Cerebellar nuclear complex (tissue), 1 donor: ENCODE measurements at regions not wholly inside any gene's neighbourhood (a gene's known extent, or its start where the extent isn't known, plus 50 kb on each side); places are given as distances from the start of the nearest gene placed in this dataset.
"Not testable (repeated sequence)": the region's sequence is repeated elsewhere in the genome, so short reads cannot be mapped to it uniquely, and the experiment has no call there.

Experiments
- DNase-seq, 2 experiments: peaks; one replicate each; lab custom pipeline; 2025; lab: John Stamatoyannopoulos, UW

- not testable (repeated sequence) for DNase-seq
Observed at GRCh38 chr4:123026015-123026414, 103.6 kb upstream of the NUDT6 start.

- no peak for DNase-seq
Observed at GRCh38 chr4:123031664-123032063, 109.3 kb upstream of the NUDT6 start.

DNA sequence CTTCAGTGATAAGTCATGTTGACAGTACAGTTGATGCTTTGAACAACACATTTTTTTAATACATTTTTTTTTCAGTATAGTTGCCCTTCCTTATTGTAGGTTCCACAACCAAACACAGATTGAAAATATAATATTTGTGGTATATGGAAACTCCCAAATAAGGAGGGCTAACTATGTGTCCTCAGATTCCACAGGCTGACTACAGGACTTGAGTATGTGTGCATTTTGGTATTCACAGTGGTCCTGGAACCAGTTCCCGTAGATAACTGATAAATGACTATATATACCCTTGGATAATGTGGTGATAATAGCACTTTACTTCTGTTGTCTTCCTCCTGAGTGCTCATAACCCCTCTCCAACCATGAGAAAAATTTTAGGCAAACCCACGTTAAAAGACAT, 111.6 kb upstream of the NUDT6 start:
- no peak for DNase-seq

DNA sequence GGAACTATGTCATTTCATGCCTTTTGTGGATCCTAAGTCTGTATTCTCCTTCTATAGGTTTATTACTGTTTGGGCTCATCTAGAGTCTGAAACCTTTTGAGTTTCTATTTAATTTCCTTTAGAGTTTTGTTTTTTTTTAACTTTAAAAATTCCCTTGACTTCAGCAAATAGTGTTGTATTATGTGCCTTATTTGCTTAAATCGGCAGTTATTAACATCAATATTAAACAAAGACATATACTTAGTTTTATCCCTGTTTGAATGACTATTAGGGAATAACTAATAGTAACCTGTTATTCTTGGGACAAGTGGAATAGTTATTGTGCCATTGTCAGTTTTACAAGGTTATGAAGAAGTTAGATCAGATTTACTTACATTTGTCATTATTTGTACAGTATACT, 112.8 kb upstream of the NUDT6 start:
- no peak for DNase-seq

DNA sequence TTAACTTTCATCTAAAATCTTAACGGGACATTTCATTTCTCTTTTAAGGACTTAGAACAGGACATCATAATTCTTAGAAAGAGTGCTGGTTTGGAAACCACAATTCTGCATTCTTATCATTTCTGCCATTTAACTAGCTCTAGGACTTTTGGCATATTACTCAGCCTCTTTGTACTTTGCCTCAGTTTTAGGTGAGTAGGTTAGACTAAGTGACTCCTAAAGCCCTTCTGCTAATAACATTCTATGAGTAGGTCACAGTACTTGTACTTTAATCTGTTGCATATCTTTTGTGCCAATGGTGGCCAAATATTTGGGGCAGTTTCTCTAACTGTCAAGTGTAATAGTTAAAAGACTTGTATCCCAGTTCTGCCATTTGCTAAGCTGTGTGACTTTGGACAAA, 115.4 kb upstream of the NUDT6 start:
- DNase-seq = no peak

DNA sequence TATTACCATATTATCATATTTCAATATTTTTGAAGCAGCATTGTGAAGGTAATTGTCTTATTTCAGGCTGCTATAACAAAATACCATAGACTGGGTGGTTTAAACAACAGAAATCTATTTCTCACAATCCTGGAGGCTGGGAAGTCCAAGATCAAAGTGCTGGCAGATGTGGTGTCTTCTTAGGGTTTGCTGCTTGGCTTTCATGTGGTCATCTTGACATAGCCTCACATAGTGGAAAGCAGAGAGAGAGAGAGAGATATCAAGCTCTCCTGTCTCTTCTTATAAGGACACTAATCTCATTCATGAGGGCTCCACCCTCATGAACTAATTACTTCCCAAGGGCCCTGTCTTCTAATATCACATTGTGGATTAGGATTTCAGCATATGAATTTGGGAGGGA, 119.7 kb upstream of the NUDT6 start:
- no peak for DNase-seq

DNA sequence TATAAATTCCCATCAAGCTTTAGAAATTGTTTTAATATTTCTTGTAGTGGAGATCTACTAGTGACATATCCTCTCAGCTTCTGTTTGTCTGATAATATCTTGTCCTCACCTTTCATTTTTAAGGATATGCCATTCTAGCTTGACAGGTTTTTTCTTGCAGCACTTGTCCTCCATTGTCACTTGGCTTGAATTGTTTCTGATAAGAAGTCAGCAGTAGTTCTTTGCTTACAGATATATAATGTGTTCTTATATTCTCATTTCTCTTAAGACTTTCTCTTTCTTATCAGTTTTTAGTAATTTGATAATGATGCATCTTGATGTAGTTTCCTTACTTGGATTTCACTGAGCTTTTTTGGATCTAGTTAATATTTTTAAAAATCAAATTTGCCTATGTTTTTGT, 120.6 kb upstream of the NUDT6 start:
- DNase-seq = no peak

DNA sequence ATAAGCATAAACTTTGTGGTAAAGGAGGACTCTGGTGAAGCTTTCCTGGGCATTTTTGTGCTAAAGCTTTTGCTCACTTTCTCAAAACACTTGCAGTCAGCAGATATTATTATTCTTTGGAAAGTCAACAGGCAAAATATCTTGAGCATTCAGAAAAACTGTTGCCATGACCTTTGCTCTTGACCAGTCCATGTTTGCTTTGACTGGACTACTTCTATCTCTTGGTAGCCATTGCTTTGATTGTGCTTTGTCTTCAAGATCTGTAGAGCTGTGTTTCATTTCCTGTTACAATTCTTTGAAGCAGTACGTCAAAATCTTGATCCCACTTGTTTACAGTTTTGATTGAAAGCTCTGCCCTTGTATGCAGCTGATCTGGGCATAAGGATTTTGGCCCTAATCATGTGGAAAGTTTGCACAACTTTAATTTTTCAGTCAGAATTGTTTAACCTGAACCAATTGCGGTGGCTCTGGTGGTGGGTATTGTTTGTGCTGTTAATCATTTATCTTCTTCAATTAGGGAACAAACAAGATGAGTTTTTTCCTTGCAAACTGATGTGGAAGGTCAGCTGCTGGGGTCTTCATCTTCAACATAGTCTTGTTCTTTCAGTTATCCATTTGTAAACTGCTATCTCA, 121.5 kb upstream of the NUDT6 start:
- no peak for DNase-seq

- no peak for DNase-seq
Observed at GRCh38 chr4:123046096-123046495, 123.7 kb upstream of the NUDT6 start.

- DNase-seq = no peak
Observed at GRCh38 chr4:123050018-123050417, 127.6 kb upstream of the NUDT6 start.

- no peak for DNase-seq
Observed at GRCh38 chr4:123052007-123052406, 129.6 kb upstream of the NUDT6 start.

GRCh38 chr4:123055943-123056342, 133.5 kb upstream of the NUDT6 start:
- DNase-seq = no peak

DNA sequence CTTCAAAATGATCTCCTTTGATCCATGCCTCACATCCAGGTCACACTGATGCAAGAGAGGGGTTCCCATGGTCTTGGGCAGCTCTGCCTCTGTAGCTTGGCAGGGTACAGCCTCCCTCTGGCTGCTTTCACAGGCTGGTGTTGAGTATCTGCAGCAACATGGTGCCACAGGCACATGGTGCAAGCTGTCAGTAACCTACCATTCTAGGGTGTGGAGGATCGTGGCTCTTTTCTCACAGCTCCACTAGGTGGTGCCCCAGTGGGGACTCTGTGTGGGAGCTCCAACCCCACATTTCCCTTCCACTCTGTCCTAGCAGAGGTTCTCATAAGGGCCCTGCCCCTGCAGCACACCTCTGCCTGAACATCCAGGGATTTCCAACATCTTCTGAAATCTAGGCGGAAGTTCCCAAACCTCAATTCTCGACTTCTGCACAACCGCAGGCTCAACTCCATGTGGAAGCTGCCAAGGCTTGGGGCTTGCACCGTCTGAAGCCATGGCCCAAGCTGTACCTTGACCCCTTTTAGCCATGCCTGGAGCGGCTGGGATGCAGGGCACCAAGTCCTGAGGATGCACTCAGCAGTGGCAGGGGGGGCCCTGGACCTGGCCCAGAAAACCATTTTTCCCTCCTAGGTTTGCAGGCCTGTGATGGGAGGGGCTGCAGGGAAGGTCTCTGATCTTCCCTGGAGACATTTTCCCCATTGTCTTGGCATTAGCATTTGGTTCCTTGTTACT, 137.8 kb upstream of the NUDT6 start:
- DNase-seq = no peak

DNA sequence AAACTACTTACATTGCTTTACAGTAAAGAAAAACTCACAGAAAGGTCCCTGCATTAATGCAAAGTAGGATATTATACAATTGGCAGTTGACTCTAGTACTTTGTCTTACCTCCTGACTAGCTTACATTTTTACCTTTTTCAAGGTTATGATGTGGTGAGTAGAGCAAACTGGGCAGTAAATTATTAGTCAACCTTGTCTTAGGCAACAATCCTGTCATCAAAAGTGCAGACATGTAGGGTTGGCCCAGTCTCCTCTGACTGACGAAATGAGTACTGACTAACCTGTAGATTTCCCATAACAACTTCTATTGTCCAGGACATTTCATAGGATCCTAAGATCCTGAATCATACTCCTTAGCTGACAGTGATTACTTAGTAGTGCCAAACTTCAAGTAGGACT, 142.0 kb upstream of the NUDT6 start:
- no peak for DNase-seq

DNA sequence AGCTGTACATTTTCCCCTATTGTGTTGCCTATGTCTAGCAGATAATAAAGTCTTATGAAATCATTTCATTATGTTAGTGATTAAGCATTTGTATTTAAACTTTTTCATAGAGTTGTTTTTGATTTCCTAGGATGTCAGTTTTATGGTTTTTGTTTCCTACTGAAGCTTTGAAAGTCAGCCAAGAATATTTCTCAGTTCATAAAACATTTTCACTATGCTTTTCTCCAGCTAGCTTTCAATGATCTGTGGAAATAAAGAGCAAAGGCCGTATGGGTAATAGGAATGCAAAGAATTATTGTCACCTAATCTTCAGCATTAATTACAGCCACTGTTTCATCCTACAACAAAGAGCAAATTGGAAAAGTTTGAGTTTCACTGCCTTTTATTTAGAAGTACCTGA, 145.7 kb upstream of the NUDT6 start:
- no peak for DNase-seq

- no peak for DNase-seq
Observed at GRCh38 chr4:123072060-123072459, 149.7 kb upstream of the NUDT6 start.

- no peak for DNase-seq
Observed at GRCh38 chr4:123073650-123074049, 151.3 kb upstream of the NUDT6 start.

- no peak for DNase-seq
Observed at GRCh38 chr4:123077330-123077729, 154.9 kb upstream of the NUDT6 start.

- no peak for DNase-seq
Observed at GRCh38 chr4:123081971-123082370, 159.6 kb upstream of the NUDT6 start.

DNA sequence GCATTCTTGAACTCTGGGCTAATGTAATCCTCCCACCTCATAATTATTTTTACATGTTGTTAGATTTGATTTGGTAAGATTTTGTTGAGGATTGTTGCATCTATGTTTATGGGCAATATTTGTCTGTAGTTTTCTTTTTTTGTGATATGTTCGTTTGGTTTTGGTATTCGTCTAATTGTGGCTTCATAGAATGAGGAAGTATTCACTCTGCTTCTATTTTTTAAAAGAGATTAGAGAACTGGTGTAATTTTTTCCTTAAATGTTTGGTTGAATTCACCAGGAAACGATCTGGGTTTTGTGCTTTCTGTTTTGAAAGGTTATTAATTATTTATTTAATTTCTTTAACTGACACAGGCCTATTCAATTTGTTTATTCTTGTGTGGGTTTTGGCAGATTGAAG, 161.2 kb upstream of the NUDT6 start:
- DNase-seq = no peak

DNA sequence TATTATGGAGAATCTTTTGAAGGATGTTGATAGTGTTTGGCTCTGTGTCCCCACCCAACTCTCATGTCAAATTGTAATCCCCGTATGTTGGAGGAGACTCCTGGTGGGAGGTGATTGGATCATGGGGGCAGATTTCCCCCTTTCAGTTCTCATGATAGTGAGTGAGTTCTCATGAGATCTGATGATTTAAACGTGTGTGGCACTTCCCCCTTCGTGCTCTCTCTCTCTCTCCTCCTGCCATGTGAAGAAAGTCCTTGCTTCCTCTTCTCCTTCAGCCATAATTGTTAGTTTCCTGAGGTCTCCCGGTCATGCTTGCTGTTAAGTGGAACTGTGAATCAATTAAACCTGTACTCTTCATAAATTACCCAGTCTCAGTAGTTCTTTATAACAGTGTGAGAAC, 166.1 kb upstream of the NUDT6 start:
- DNase-seq = no peak

- DNase-seq = no peak
Observed at GRCh38 chr4:123090886-123091285, 168.5 kb upstream of the NUDT6 start.

DNA sequence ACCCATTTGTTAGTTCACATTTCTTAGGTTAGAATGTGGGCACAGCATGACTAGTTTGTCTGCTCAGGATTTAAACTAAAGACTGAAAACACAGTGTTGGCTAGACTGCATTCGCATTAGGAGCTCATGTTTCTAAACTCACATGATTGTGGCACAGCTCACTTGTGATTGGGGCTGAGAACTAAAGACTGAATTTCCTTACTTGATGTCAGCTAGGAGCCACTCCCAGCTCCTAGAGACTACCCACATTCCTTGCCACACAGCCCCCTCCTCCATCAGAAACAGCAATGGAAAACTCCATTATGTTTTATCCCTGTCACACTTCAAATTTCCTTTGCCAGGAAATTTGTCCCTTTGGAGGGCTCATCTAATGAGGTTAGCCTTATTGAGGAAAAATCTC, 170.2 kb upstream of the NUDT6 start:
- no peak for DNase-seq

DNA sequence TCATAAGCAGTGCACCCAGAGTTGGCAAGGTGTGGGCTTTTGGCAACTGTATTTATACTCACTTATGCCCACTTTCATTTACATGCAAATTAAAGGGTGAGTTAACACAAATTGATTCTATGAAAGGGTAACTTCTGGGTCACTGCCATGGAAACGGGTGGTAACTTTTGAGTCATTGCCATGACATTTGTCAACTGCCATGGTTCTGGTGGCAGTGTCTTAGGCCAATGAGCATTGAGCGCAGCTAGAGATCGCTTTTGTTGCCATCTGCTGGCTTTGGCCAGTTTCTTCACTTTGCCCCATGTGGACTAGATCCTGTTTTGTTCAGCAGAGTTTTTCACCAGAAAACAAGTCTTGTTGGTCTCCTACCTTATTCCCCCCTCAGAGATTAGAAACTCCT, 170.8 kb upstream of the NUDT6 start:
- no peak for DNase-seq
